H1 (cell line): ENCODE measurements at regions not wholly inside any gene's neighbourhood (a gene's known extent, or its start where the extent isn't known, plus 50 kb on each side); places are given as distances from the start of the nearest gene placed in this dataset.

Source experiments
- CTCF ChIA-PET: fragments of 300-600 bp; sonication (Branson Sonifier 250); formaldehyde crosslinking; loops from one replicate; lab custom pipeline; 2021; ENCODE audit not compliant: partially characterized antibody; lab: Charles Lee
- POLR2A ChIA-PET: fragments of 300-600 bp; sonication (Branson Sonifier 250); formaldehyde crosslinking; loops from one replicate; lab custom pipeline; 2021; ENCODE audit warnings: inconsistent platforms; ENCODE audit not compliant: partially characterized antibody; lab: Charles Lee
- DNase-seq, 2 experiments: peaks; one replicate each; pipeline versions ENCODE4 v3.0.0 to v3.0.0-alpha.2; 2010 to 2022; ENCODE audit warnings: low spot score in 2 of 2, low read depth in 1 of 2, mixed read lengths in 1 of 2
- FAIRE-seq: peaks from 2 replicates; lab custom pipeline; 2011; peaks lifted over from hg19 to GRCh38; lab: Jason Lieb, UNC
- H2AFZ ChIP-seq: 2 replicates; pipeline ENCODE4 v1.8.1; 2012; ENCODE audit warnings: low read length, inconsistent platforms
- H2AK5ac ChIP-seq: 2 replicates; pipeline ENCODE4 v1.6.1; 2013; ENCODE audit warnings: low read depth, low read length
- H2BK120ac ChIP-seq: replicated peaks from 2 replicates; pipeline ENCODE3; 2013; ENCODE audit warnings: low read depth, low read length, inconsistent platforms
- H2BK12ac ChIP-seq: 2 replicates; pipeline ENCODE4 v1.6.1; 2013; ENCODE audit warnings: low read depth, low read length
- H2BK15ac ChIP-seq: 2 replicates; pipeline ENCODE4 v1.6.1; 2013; ENCODE audit warnings: low read length
- H2BK20ac ChIP-seq: 2 replicates; pipeline ENCODE4 v1.6.1; 2013; ENCODE audit warnings: low read length
- H2BK5ac ChIP-seq: 2 replicates; pipeline ENCODE4 v1.6.1; 2013; ENCODE audit warnings: low read depth, low read length
- H3K14ac ChIP-seq: 2 replicates; pipeline ENCODE4 v1.6.1; 2013; ENCODE audit warnings: inconsistent platforms; ENCODE audit not compliant: insufficient read length
- H3K18ac ChIP-seq: 2 replicates; pipeline ENCODE4 v1.6.1; 2013; ENCODE audit warnings: low read length; ENCODE audit errors: extremely low read depth
- H3K23ac ChIP-seq: 2 replicates; pipeline ENCODE4 v1.6.1; 2013; ENCODE audit warnings: inconsistent platforms; ENCODE audit not compliant: insufficient read length
- H3K23me2 ChIP-seq: 2 replicates; pipeline ENCODE4 v1.6.1; 2013; ENCODE audit warnings: low read depth, low read length
- H3K27ac ChIP-seq: 2 replicates; pipeline ENCODE4 v1.6.1; 2011; ENCODE audit warnings: low read depth, low read length, inconsistent platforms
- H3K27me3 ChIP-seq, 4 experiments: replicated peaks in 1 of 4; 1 replicate in 1 of 4; 2 replicates in 3 of 4; pipeline versions ENCODE4 v1.6.1 to v1.8.1; 2011 to 2013; ENCODE audit warnings: low read length in 3 of 4, mild to moderate bottlenecking in 3 of 4, inconsistent platforms in 2 of 4, mixed read lengths in 2 of 4, moderate library complexity in 1 of 4; ENCODE audit not compliant: control insufficient read depth in 3 of 4, insufficient read depth in 3 of 4; ENCODE audit errors: extremely low read depth in 1 of 4
- H3K36me3 ChIP-seq, 4 experiments: 2 replicates each; pipeline versions ENCODE4 v1.6.1 to v1.8.1; 2011 to 2013; ENCODE audit warnings: mild to moderate bottlenecking in 4 of 4, low read length in 3 of 4, moderate library complexity in 2 of 4, control low read depth in 1 of 4, inconsistent platforms in 1 of 4; ENCODE audit not compliant: insufficient read depth in 4 of 4, control insufficient read depth in 2 of 4
- H3K4ac ChIP-seq: replicated peaks from 2 replicates; pipeline ENCODE3; 2013; ENCODE audit warnings: low read length, low read depth, mixed read lengths, inconsistent platforms; ENCODE audit not compliant: insufficient read length
- H3K4me1 ChIP-seq, 4 experiments: replicated peaks in 1 of 4; 1 replicate in 1 of 4; 2 replicates in 3 of 4; pipeline versions ENCODE4 v1.6.1 to v1.8.1; 2011 to 2013; ENCODE audit warnings: low read length in 3 of 4, inconsistent platforms in 2 of 4, mixed read lengths in 1 of 4; ENCODE audit not compliant: insufficient read depth in 4 of 4, control insufficient read depth in 3 of 4
- H3K4me2 ChIP-seq, 2 experiments: 2 replicates each; pipeline versions ENCODE4 v1.6.1 to v1.8.1; 2011 to 2013; ENCODE audit warnings: low read depth in 2 of 2, low read length in 2 of 2, control low read depth in 1 of 2, inconsistent platforms in 1 of 2, mild to moderate bottlenecking in 1 of 2; ENCODE audit not compliant: insufficient read depth in 1 of 2
- H3K4me3 ChIP-seq, 4 experiments: fragments of 200-600, 300-600 bp in 1 of 4; sonication (generic), shearing (Covaris generic), sonication (Bioruptor Twin) in 1 of 4; 2 replicates each; pipeline versions ENCODE4 v1.5.1 to v1.8.1; 2011 to 2016; ENCODE audit warnings: low read length in 4 of 4, low read depth in 3 of 4, control low read depth in 2 of 4, inconsistent platforms in 2 of 4, mild to moderate bottlenecking in 2 of 4, mixed read lengths in 1 of 4, moderate library complexity in 1 of 4; ENCODE audit not compliant: insufficient read depth in 2 of 4; ENCODE audit errors: extremely low read depth in 1 of 4
- H3K56ac ChIP-seq: replicated peaks from 2 replicates; pipeline ENCODE3; 2013; ENCODE audit warnings: low read depth, mild to moderate bottlenecking, mixed read lengths, low read length, inconsistent platforms; ENCODE audit not compliant: insufficient read length
- H3K79me1 ChIP-seq: 2 replicates; pipeline ENCODE4 v1.6.1; 2013; ENCODE audit warnings: low read depth, low read length, control low read depth
- H3K79me2 ChIP-seq, 2 experiments: 2 replicates each; pipeline versions ENCODE4 v1.6.1 to v1.8.1; 2012 to 2013; ENCODE audit warnings: low read length in 2 of 2, mild to moderate bottlenecking in 2 of 2, inconsistent platforms in 1 of 2; ENCODE audit not compliant: insufficient read depth in 2 of 2, control insufficient read depth in 1 of 2
- H3K9ac ChIP-seq, 4 experiments: replicated peaks in 1 of 4; 1 replicate in 1 of 4; 2 replicates in 3 of 4; pipeline versions ENCODE4 v1.6.1 to v1.8.1; 2011 to 2013; ENCODE audit warnings: low read depth in 3 of 4, low read length in 3 of 4, control low read depth in 2 of 4, mild to moderate bottlenecking in 2 of 4, moderate library complexity in 2 of 4, inconsistent platforms in 1 of 4; ENCODE audit errors: extremely low read depth in 1 of 4
- H3K9me3 ChIP-seq, 2 experiments: 2 replicates each; pipeline versions ENCODE4 v1.6.1 to v1.8.1; 2012 to 2013; ENCODE audit warnings: mild to moderate bottlenecking in 2 of 2, moderate library complexity in 2 of 2, control low read depth in 1 of 2, inconsistent platforms in 1 of 2, low read depth in 1 of 2, low read length in 1 of 2, mixed read lengths in 1 of 2; ENCODE audit not compliant: insufficient read depth in 2 of 2
- H4K20me1 ChIP-seq, 2 experiments: replicated peaks in 1 of 2; 2 replicates each; pipeline versions ENCODE3 to v1.8.1; 2011 to 2013; ENCODE audit warnings: inconsistent platforms in 2 of 2, low read length in 2 of 2, mild to moderate bottlenecking in 1 of 2; ENCODE audit not compliant: insufficient read depth in 2 of 2, control insufficient read depth in 1 of 2
- H4K5ac ChIP-seq: 2 replicates; pipeline ENCODE4 v1.6.1; 2013; ENCODE audit warnings: low read length, low read depth, mixed read lengths, inconsistent platforms; ENCODE audit not compliant: insufficient read length
- H4K8ac ChIP-seq: 2 replicates; pipeline ENCODE4 v1.8.0; 2013; ENCODE audit warnings: mild to moderate bottlenecking, moderate library complexity, low read length, inconsistent platforms; ENCODE audit not compliant: insufficient read depth; ENCODE audit errors: extremely low read depth
- H4K91ac ChIP-seq: replicated peaks from 2 replicates; pipeline ENCODE3; 2013; ENCODE audit warnings: low read length, mixed read lengths, inconsistent platforms; ENCODE audit not compliant: insufficient read length
- ATF3 ChIP-seq: IDR thresholded peaks from 2 replicates; pipeline ENCODE4 v1.6.1; 2011; ENCODE audit warnings: low read depth, mild to moderate bottlenecking, low read length; ENCODE audit not compliant: insufficient read depth
- CBX8 ChIP-seq: fragments of 300-800, 300-1000 bp; sonication (generic); IDR thresholded peaks from 2 replicates; pipeline ENCODE4 v1.7.1; 2016; ENCODE audit warnings: low read depth, low read length, borderline replicate concordance
- FOSL1 ChIP-seq: IDR thresholded peaks from 2 replicates; pipeline ENCODE4 v1.6.1; 2011; ENCODE audit warnings: mild to moderate bottlenecking, low read depth, low read length, moderate library complexity; ENCODE audit not compliant: insufficient read depth
- POU5F1 ChIP-seq: IDR thresholded peaks from 2 replicates; pipeline ENCODE4 v1.6.1; 2011; ENCODE audit warnings: low read depth, mild to moderate bottlenecking, low read length, moderate library complexity
- RFX5 ChIP-seq: IDR thresholded peaks from 2 replicates; pipeline ENCODE4 v1.6.1; 2011; ENCODE audit warnings: low read depth, low read length, improper control_type of control experiment, borderline replicate concordance
- RNF2 ChIP-seq: fragments of 200-900, 300-1000 bp; sonication (generic); IDR thresholded peaks from 2 replicates; pipeline ENCODE4 v1.7.1; 2016; ENCODE audit warnings: borderline replicate concordance, low read depth, mild to moderate bottlenecking, antibody characterized with exemption, low read length; ENCODE audit not compliant: poor library complexity, severe bottlenecking; ENCODE audit errors: missing control alignments
- TBP ChIP-seq: IDR thresholded peaks from 2 replicates; pipeline ENCODE4 v1.6.1; 2011; ENCODE audit warnings: low read depth, low read length, improper control_type of control experiment
- WGBS, 2 experiments: shearing (Covaris generic) in 1 of 2; methylation state at CpG; one replicate each; pipeline versions ENCODE4 v1.1.6 to v1.1.7; 2013 to 2015; ENCODE audit warnings: low lambda C conversion rate in 2 of 2, mixed read lengths in 2 of 2, inconsistent platforms in 1 of 2, low coverage in 1 of 2, missing lambda C conversion rate in 1 of 2; ENCODE audit not compliant: insufficient replicate concordance in 2 of 2, insufficient coverage in 1 of 2, insufficient read length in 1 of 2; ENCODE audit errors: extremely low coverage in 1 of 2, missing lambda C conversion rate in 1 of 2; 5-methylcytosine and 5-hydroxymethylcytosine counted together

- no peaks in the 10 kb centered on the region for H3K27me3 ChIP-seq
- H4K20me1 ChIP-seq, result no peaks in the 10 kb centered on the region
- no peak overlapping the region for H2BK120ac ChIP-seq
- H3K9me3 ChIP-seq, result no peaks in the 10 kb centered on the region
- no peaks in the 10 kb centered on the region; the same call in 1 of the 2 replicates for H3K23me2 ChIP-seq
- H2BK5ac ChIP-seq, result no peak overlapping the region
- no peak overlapping the region for H2AK5ac ChIP-seq
- H4K91ac ChIP-seq, result no peak overlapping the region
- H3K79me2 ChIP-seq, result no peaks in the 10 kb centered on the region
- no peak overlapping the region for H2AFZ ChIP-seq
- no peak overlapping the region for H3K18ac ChIP-seq
- no peak overlapping the region for H3K4ac ChIP-seq
- no peak overlapping the region for H3K14ac ChIP-seq
- DNase-seq (no peak), FAIRE-seq (no peak)
- no peak overlapping the region for H4K8ac ChIP-seq
- H3K79me1 ChIP-seq, result no peaks in the 10 kb centered on the region
- TF ChIP-seq FOSL1 (no peak), CBX8 (no peak), RNF2 (no peak), POU5F1 (no peak), ATF3 (no peak), TBP (no peak), RFX5 (no peak)
- no peaks in the 10 kb centered on the region for H3K4me1 ChIP-seq
- H3K4me2 ChIP-seq, result no peak overlapping the region
- no peak overlapping the region for H3K9ac ChIP-seq
- no peak overlapping the region for H3K23ac ChIP-seq
- no peak overlapping the region for H3K56ac ChIP-seq
- no peak overlapping the region for H2BK15ac ChIP-seq
- no peak overlapping the region for H2BK12ac ChIP-seq
- no peak overlapping the region for H3K27ac ChIP-seq
- H2BK20ac ChIP-seq, result no peak overlapping the region
- no peak overlapping the region for H3K4me3 ChIP-seq
- ChIA-PET CTCF (no interaction called here), POLR2A (no interaction called here)
- 94% methylated on average over 3 of the region's 3 CpGs; no CpG with 5 or more reads in 1 of the 2 experiments for WGBS, 2 experiments
- H4K5ac ChIP-seq, result no peak overlapping the region
- no peaks in the 10 kb centered on the region for H3K36me3 ChIP-seq
These were observed 428.7 kb downstream of the PLA2G4A start for GRCh38 chr1:187257476-187257875.
